ENCODE measurements at regions not wholly inside any gene's neighbourhood (a gene's known extent, or its start where the extent isn't known, plus 50 kb on each side); places are given as distances from the start of the nearest gene placed in this dataset.
"Not testable (repeated sequence)": the region's sequence is repeated elsewhere in the genome, so short reads cannot be mapped to it uniquely, and the experiment has no call there.

GRCh38 chr18:60893355-60894097 is 439.7 kb upstream of the CDH20 start:
- no peak for DNase-seq (ENCODE audit: low spot score)

- no peak for DNase-seq (ENCODE audit: low spot score)
These were observed 438.8 kb upstream of the CDH20 start for GRCh38 chr18:60894254-60894945.

GRCh38 chr18:60895181-60895580 is 438.0 kb upstream of the CDH20 start:
- DNase-seq (ENCODE audit: low spot score), result no peak

GRCh38 chr18:60898111-60898510 is 435.1 kb upstream of the CDH20 start:
- no peak for DNase-seq (ENCODE audit: low spot score)

- DNase-seq (ENCODE audit: low spot score), result peak; percentile 19
These were observed 427.5 kb upstream of the CDH20 start for GRCh38 chr18:60905699-60906098.

GRCh38 chr18:60910534-60910933 is 422.7 kb upstream of the CDH20 start:
- DNase-seq (ENCODE audit: low spot score), result no peak

- DNase-seq (ENCODE audit: low spot score), result no peak
These were observed 421.7 kb upstream of the CDH20 start for GRCh38 chr18:60911504-60911903.

- no peak for DNase-seq (ENCODE audit: low spot score)
These were observed 418.1 kb upstream of the CDH20 start for GRCh38 chr18:60915160-60915559.

GRCh38 chr18:60918862-60919261 is 414.4 kb upstream of the CDH20 start:
- not testable (repeated sequence) for DNase-seq (ENCODE audit: low spot score)

- DNase-seq (ENCODE audit: low spot score), result no peak
These were observed 407.3 kb upstream of the CDH20 start for GRCh38 chr18:60925892-60926291.

GRCh38 chr18:60929966-60930365 is 403.3 kb upstream of the CDH20 start:
- DNase-seq (ENCODE audit: low spot score), result no peak

GRCh38 chr18:60935041-60935910 is 398.0 kb upstream of the CDH20 start:
- no peak for DNase-seq (ENCODE audit: low spot score)

- no peak for DNase-seq (ENCODE audit: low spot score)
These were observed 397.1 kb upstream of the CDH20 start for GRCh38 chr18:60936101-60936500.

- DNase-seq (ENCODE audit: low spot score), result no peak
These were observed 389.9 kb upstream of the CDH20 start for GRCh38 chr18:60943297-60943696.

GRCh38 chr18:60950634-60951033 is 382.6 kb upstream of the CDH20 start:
- DNase-seq (ENCODE audit: low spot score), result no peak

GRCh38 chr18:60951091-60951490 is 382.1 kb upstream of the CDH20 start:
- no peak for DNase-seq (ENCODE audit: low spot score)

- no peak for DNase-seq (ENCODE audit: low spot score)
These were observed 370.6 kb upstream of the CDH20 start for GRCh38 chr18:60962625-60963024.

- DNase-seq (ENCODE audit: low spot score), result no peak
These were observed 367.4 kb upstream of the CDH20 start for GRCh38 chr18:60965856-60966255.

GRCh38 chr18:60966876-60967275 is 366.4 kb upstream of the CDH20 start:
- no peak for DNase-seq (ENCODE audit: low spot score)

GRCh38 chr18:60975420-60975819 is 357.8 kb upstream of the CDH20 start:
- DNase-seq (ENCODE audit: low spot score), result no peak

- DNase-seq (ENCODE audit: low spot score), result no peak
These were observed 356.3 kb upstream of the CDH20 start for GRCh38 chr18:60976976-60977375.

- DNase-seq (ENCODE audit: low spot score), result peak; percentile 1
These were observed 354.9 kb upstream of the CDH20 start for GRCh38 chr18:60978338-60978737.
